KG1 (cell line): ENCODE measurements at regions not wholly inside any gene's neighbourhood (a gene's known extent, or its start where the extent isn't known, plus 50 kb on each side); places are given as distances from the start of the nearest gene placed in this dataset.

Experiments used
- DNase-seq: peaks from one replicate; lab custom pipeline; 2025; lab: John Stamatoyannopoulos, UW

- no peak for DNase-seq
These were observed 476.4 kb upstream of the KCNMB2 start for GRCh38 chr3:178059836-178060235.

DNA sequence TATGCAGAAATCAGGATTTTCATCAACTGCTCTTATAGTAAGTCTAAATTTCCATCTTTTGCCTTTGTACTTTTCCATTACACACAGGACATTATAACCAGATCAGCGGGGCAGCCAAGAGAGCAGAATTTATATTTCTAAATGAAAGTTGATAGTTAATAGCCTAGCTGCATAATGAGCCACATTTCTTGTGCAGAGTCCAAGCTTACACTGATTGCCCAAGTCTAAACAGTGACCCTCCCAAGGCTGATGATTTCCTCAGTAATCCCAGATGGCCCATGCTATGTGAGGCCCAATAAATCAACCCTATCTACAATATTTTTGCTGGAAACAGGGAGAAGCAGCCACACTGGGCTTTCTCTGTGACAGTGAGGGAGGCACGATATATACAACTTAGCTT lies 475.8 kb upstream of the KCNMB2 start:
- no peak for DNase-seq

DNA sequence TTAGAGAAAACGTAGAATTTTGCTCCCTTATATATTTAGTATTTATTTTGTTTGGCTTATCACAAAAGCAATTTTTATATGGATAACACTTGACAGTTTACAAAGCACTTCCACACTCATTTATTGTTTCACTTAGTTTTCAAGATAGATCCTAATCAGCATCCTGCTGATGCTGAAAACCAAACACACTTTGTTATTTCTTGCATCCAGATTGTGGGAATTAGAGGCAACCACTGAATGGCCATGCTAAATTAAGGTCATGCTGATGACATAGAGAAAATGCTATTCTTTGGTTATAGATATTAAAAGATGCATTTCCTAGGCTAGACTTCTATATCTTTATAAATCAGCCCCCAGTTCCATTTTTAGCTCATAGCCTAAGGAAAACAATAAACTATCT lies 474.1 kb upstream of the KCNMB2 start:
- DNase-seq: no peak

GRCh38 chr3:178063461-178063860 lies 472.8 kb upstream of the KCNMB2 start:
- DNase-seq: no peak

DNA sequence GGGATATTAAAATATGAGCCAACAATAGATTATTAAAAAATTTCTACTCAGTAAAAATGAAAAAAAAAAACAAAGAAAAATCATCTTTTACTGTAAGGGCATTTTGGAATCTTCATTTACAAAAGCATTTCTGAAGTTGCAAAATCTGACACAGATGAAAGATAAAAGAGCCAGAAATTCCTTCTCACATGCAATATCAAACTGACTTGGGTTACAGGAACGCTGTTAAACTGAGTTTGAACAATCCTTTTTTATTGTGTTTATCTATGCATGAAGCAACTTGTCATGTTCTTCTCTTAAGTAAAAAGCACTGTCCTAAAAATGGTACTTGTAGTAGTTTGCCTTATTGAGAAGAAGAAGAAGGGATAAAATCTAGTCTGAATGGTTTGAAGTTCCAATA lies 468.5 kb upstream of the KCNMB2 start:
- no peak for DNase-seq

- no peak for DNase-seq
These were observed 463.6 kb upstream of the KCNMB2 start for GRCh38 chr3:178072391-178073305.

GRCh38 chr3:178073366-178073765 lies 462.9 kb upstream of the KCNMB2 start:
- no peak for DNase-seq

DNA sequence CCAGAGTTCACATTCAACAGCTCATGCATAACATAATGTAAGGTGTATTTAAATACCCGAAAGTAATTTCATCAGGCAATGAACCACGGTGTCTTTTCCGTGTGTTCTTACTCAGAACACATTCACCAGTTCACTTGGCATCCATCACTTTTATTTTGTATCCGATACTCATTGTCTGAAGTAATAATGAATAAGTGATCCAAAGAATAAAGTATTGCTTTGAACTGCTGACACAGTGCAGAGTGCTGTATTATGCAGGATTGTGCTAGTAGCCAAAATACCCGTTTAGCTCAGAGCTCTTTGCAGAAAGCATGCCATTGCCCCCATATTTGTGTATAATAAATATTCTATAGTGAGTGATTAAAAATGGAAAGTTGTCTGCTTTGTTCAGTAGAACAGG lies 460.9 kb upstream of the KCNMB2 start:
- no peak for DNase-seq

DNA sequence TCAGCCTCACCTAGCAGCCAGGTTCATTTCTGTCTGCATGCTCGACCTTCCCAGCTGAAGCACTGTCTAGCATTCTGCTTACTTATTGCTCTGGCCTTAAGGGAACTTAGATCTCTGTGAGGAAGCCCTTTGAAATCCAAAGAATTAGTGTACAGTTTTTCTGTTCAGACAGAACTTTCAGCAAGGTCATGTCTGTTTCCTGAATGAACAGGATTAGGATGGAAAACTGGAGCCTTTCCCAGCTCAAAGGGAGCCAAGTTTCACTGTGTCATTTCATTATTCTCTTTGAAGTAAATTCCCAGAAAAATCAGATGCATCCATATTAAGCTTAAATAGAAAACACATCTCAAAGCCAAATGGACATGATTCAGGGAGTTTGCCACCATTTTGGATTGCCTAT lies 457.3 kb upstream of the KCNMB2 start:
- no peak for DNase-seq

GRCh38 chr3:178079966-178080365 lies 456.3 kb upstream of the KCNMB2 start:
- no peak for DNase-seq

DNA sequence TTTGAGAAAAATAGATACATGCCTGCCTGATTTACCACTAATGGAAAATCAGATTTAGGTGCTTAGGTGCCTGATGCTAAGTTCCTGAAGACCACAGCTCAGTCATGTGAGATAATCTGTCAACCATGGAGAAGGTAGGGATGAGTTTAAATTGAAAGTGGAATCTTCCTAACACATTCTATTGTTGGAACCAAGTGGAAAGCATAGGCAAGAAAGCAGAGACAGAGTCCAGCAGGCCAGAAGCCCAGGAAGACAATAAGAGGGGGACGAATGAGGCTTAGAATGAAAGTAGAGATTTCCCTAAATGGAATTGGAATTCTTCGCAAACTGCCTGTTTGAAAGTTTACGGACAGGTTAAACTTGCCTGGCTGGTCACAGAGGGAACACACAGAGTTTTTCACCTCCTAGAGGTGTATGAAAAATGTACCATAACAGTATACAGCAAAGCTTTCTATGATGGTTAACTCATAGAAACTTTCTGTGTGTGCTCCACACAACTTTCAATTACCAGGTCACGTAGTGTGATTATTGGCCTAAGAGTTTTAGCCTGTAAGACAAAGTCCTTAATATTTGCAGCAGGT lies 453.8 kb upstream of the KCNMB2 start:
- DNase-seq: no peak

- DNase-seq: no peak
These were observed 452.1 kb upstream of the KCNMB2 start for GRCh38 chr3:178083906-178084866.

- no peak for DNase-seq
These were observed 451.1 kb upstream of the KCNMB2 start for GRCh38 chr3:178084938-178085816.

DNA sequence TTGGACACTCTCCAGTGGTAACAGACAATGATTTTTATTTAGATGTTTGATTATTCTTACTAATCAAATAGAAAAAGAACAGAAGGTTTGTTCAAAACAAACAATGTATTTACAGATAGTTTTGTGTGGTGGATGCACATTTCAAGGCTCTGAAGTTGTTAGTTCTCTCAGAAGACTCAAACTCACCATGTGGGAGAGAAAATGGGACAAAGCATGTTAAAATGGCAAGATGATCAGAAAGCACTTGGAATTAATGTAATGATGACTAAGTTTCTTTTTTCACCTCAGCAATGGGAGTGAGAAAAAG lies 450.5 kb upstream of the KCNMB2 start:
- DNase-seq: no peak

GRCh38 chr3:178086144-178086825 lies 450.0 kb upstream of the KCNMB2 start:
- no peak for DNase-seq

DNA sequence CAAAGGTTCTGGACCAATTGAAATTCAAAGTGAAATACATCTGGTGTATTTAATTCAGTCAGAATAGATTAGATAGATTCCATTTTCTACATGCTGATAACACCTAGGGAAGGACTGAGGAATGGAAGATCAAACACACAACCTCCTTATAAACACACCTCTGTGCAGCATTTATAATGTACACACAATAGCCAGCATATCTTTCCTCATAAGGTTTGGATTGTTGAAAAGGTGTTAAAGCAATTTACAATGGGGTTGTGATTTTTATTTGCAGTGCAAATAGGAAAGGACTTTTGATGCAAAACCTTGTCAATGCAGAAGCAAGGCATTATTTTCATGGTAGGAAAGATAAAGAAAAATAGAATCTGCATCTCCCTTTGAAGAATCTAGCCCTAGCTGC lies 448.9 kb upstream of the KCNMB2 start:
- DNase-seq: no peak

DNA sequence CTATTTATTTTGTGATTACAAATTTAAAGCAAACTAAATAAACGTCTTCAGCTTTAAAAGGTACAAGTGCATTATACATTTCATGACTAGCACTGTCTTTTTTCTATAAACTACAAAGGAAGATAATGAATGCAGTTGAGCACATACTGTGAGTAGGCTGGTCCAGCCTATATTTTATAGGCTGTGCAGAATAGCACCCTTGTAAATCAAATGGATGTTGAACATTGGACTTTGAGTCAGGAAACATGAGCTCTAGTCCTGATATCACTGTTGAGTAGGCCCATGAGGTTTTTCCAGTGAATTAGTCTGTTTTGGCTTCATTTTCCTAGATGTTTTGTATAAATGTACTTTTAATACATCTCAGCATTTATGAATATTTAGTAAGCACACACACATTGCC lies 447.3 kb upstream of the KCNMB2 start:
- no peak for DNase-seq

- no peak for DNase-seq
These were observed 445.3 kb upstream of the KCNMB2 start for GRCh38 chr3:178090899-178091298.

DNA sequence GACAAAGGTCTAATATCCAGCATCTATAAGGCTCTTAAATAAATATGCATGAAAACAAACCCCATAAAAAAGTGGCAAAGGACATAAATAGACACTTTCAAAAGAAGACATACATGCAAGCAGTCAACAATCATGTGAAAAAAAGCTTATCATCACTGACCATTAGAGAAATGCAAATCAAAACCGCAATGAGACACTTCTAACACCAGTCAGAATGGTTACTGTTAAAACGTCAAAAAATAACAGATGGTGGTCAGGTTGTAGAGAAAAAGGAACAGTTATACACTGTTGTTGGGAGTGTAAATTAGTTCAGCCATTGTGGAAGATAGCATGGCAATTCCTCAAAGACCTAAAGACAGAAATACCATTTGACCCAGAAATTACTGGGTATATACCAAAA lies 440.7 kb upstream of the KCNMB2 start:
- DNase-seq: no peak

GRCh38 chr3:178096955-178097354 lies 439.3 kb upstream of the KCNMB2 start:
- no peak for DNase-seq

DNA sequence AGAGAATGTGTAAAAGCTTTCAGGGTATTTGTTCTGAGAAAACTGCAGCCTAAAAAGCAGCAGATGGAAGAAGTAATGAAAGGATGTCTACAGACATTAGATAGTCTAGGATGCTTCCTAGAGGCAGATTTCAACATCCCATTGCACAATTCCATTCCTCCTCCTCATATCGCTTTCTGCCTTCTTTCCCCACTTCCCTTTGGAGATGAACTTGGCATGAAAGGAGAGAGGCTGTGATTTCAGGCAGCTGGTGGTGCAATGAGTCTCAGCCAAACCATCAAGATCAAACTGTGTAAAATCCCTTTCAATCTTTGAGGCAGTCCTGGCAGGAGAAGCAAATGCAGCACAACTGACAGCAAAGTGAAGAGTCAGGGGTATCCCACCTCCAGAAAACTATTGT lies 438.7 kb upstream of the KCNMB2 start:
- no peak for DNase-seq
